SK-N-SH treated with all-trans-retinoic acid at 6 μM for 48 hours (cell line): ENCODE measurements at regions not wholly inside any gene's neighbourhood (a gene's known extent, or its start where the extent isn't known, plus 50 kb on each side); places are given as distances from the start of the nearest gene placed in this dataset.

Source experiments
- ATAC-seq: fragments of 200-7000 bp; cut with Tn5 transposase; 3 replicates; pipeline ENCODE4 v1.9.1; 2020; ENCODE audit warnings: mild to moderate bottlenecking, moderate library complexity
- ARNTL ChIP-seq: fragments of 450-650 bp; formaldehyde crosslinking; IDR thresholded peaks from 2 replicates; pipeline ENCODE4 v1.5.0; 2020; ENCODE audit warnings: low read depth, mild to moderate bottlenecking, moderate library complexity, borderline replicate concordance
- BACH2 ChIP-seq: fragments of 250-450 bp; sonication (Bioruptor Pico); IDR thresholded peaks from 2 replicates; pipeline ENCODE4 v1.9.0; 2021; ENCODE audit warnings: mild to moderate bottlenecking, borderline replicate concordance
- CREB5 ChIP-seq: fragments of 250-450 bp; sonication (Bioruptor Pico); IDR thresholded peaks from 2 replicates; pipeline ENCODE4 v1.5.1; 2020; ENCODE audit warnings: low read depth, mild to moderate bottlenecking, moderate library complexity
- CSDC2 ChIP-seq: fragments of 250-450 bp; sonication (Bioruptor Pico); IDR thresholded peaks from 2 replicates; pipeline ENCODE4 v1.5.0; 2020; ENCODE audit warnings: mild to moderate bottlenecking, moderate library complexity
- CSRNP3 ChIP-seq: fragments of 250-450 bp; sonication (Bioruptor Pico); IDR thresholded peaks from 2 replicates; pipeline ENCODE4 v1.5.1; 2021; ENCODE audit warnings: mild to moderate bottlenecking, moderate library complexity
- ESRRG ChIP-seq: fragments of 250-450 bp; sonication (Bioruptor Pico); IDR thresholded peaks from 2 replicates; pipeline ENCODE4 v1.6.1; 2021; ENCODE audit warnings: mild to moderate bottlenecking
- GLIS3 ChIP-seq: fragments of 250-450 bp; sonication (Bioruptor Pico); IDR thresholded peaks from 2 replicates; pipeline ENCODE4 v1.5.0; 2020; ENCODE audit warnings: mild to moderate bottlenecking, moderate library complexity
- ISL1 ChIP-seq: fragments of 250-450 bp; sonication (Bioruptor Pico); IDR thresholded peaks from 2 replicates; pipeline ENCODE4 v2.1.2; 2022; ENCODE audit warnings: mild to moderate bottlenecking, moderate library complexity
- OSR1 ChIP-seq: fragments of 250-450 bp; sonication (Bioruptor Pico); IDR thresholded peaks from 2 replicates; pipeline ENCODE4 v1.8.0; 2022; ENCODE audit warnings: moderate library complexity, mild to moderate bottlenecking, inconsistent platforms
- PATZ1 ChIP-seq: fragments of 250-450 bp; sonication (Bioruptor Pico); IDR thresholded peaks from 2 replicates; pipeline ENCODE4 v1.8.0; 2020; ENCODE audit warnings: mild to moderate bottlenecking, moderate library complexity, borderline replicate concordance
- POU6F1 ChIP-seq: fragments of 250-450 bp; sonication (Bioruptor Pico); IDR thresholded peaks from 2 replicates; pipeline ENCODE4 v1.8.0; 2021; ENCODE audit warnings: low read depth, mild to moderate bottlenecking, moderate library complexity, borderline replicate concordance
- PPARA ChIP-seq: fragments of 250-450 bp; sonication (Bioruptor Pico); IDR thresholded peaks from 2 replicates; pipeline ENCODE4 v1.5.0; 2020; ENCODE audit warnings: mild to moderate bottlenecking, borderline replicate concordance
- RARB ChIP-seq: fragments of 250-450 bp; sonication (Bioruptor Pico); IDR thresholded peaks from 2 replicates; pipeline ENCODE4 v1.8.0; 2021; ENCODE audit warnings: mild to moderate bottlenecking, moderate library complexity
- SNAI2 ChIP-seq: fragments of 250-450 bp; sonication (Bioruptor Pico); IDR thresholded peaks from 2 replicates; pipeline ENCODE4 v1.5.0; 2020; ENCODE audit warnings: mild to moderate bottlenecking, moderate library complexity
- TCF4 ChIP-seq: fragments of 250-450 bp; sonication (Bioruptor Pico); IDR thresholded peaks from 2 replicates; pipeline ENCODE4 v1.8.0; 2021; ENCODE audit warnings: mild to moderate bottlenecking, moderate library complexity, borderline replicate concordance
- TOX ChIP-seq: fragments of 250-450 bp; sonication (Bioruptor Pico); IDR thresholded peaks from 2 replicates; pipeline ENCODE4 v1.8.0; 2021; ENCODE audit warnings: mild to moderate bottlenecking, moderate library complexity, borderline replicate concordance
- ZC3H10 ChIP-seq: fragments of 250-450 bp; sonication (Bioruptor Pico); IDR thresholded peaks from 2 replicates; pipeline ENCODE4 v1.5.1; 2021; ENCODE audit warnings: mild to moderate bottlenecking, moderate library complexity
- ZFP3 ChIP-seq: fragments of 250-450 bp; sonication (Bioruptor Pico); IDR thresholded peaks from 2 replicates; pipeline ENCODE4 v1.5.0; 2020; ENCODE audit warnings: mild to moderate bottlenecking, moderate library complexity
- ZFP30 ChIP-seq: fragments of 450-650 bp; formaldehyde crosslinking; IDR thresholded peaks from 2 replicates; pipeline ENCODE4 v1.5.0; 2022; ENCODE audit warnings: mild to moderate bottlenecking, moderate library complexity
- ZNF70 ChIP-seq: fragments of 450-650 bp; formaldehyde crosslinking; IDR thresholded peaks from 2 replicates; pipeline ENCODE4 v1.5.0; 2020; ENCODE audit warnings: mild to moderate bottlenecking, moderate library complexity
- ZNF8 ChIP-seq: fragments of 450-650 bp; formaldehyde crosslinking; IDR thresholded peaks from 2 replicates; pipeline ENCODE4 v1.5.0; 2020; ENCODE audit warnings: mild to moderate bottlenecking, moderate library complexity

- no peak for TF ChIP-seq ZC3H10 (CRISPR knock-in tag)
- TF ChIP-seq TOX (CRISPR knock-in tag), result no peak
- TF ChIP-seq ZNF8 (CRISPR knock-in tag), result no peak
- TF ChIP-seq ZFP3 (CRISPR knock-in tag), result no peak
- no peak for TF ChIP-seq OSR1 (CRISPR knock-in tag)
Measured at GRCh38 chr6:110554441-110554840, 78.0 kb upstream of the SLC22A16 start (continued).

- TF ChIP-seq PATZ1 (CRISPR knock-in tag), result no peak
- TF ChIP-seq ESRRG (CRISPR knock-in tag), result no peak
- no peak for TF ChIP-seq CSDC2 (CRISPR knock-in tag)
- no peak for TF ChIP-seq ISL1 (CRISPR knock-in tag)
- TF ChIP-seq ZNF70 (CRISPR knock-in tag), result no peak
- no peak for TF ChIP-seq ARNTL
- no peak for TF ChIP-seq ZNF8 (CRISPR knock-in tag)
- no peak for TF ChIP-seq BACH2 (CRISPR knock-in tag)
- no peak for TF ChIP-seq CSRNP3 (CRISPR knock-in tag)
- TF ChIP-seq PPARA, result no peak
- TF ChIP-seq GLIS3 (CRISPR knock-in tag), result no peak
- no peak for ATAC-seq
Measured at GRCh38 chr6:110552901-110553641, 76.7 kb upstream of the SLC22A16 start.

- TF ChIP-seq CSRNP3 (CRISPR knock-in tag) (no peak), ESRRG (CRISPR knock-in tag) (no peak), TCF4 (CRISPR knock-in tag) (no peak), CSDC2 (CRISPR knock-in tag) (no peak), RARB (CRISPR knock-in tag) (no peak), ISL1 (CRISPR knock-in tag) (no peak), POU6F1 (CRISPR knock-in tag) (no peak), ZFP3 (CRISPR knock-in tag) (no peak), PPARA (no peak), GLIS3 (CRISPR knock-in tag) (no peak), TOX (CRISPR knock-in tag) (no peak), ZNF8 (CRISPR knock-in tag) (no peak), BACH2 (CRISPR knock-in tag) (no peak), CREB5 (CRISPR knock-in tag) (no peak), ZFP30 (CRISPR knock-in tag) (no peak), ZNF70 (CRISPR knock-in tag) (no peak), SNAI2 (CRISPR knock-in tag) (no peak)
Measured at GRCh38 chr6:110552076-110552475, 75.7 kb upstream of the SLC22A16 start.

More at GRCh38 chr6:110552076-110552475, 75.7 kb upstream of the SLC22A16 start:
- no peak for ATAC-seq
